Neural cell (in vitro differentiated cells): ENCODE measurements at regions not wholly inside any gene's neighbourhood (a gene's known extent, or its start where the extent isn't known, plus 50 kb on each side); places are given as distances from the start of the nearest gene placed in this dataset.

Source experiments
- H2AFZ ChIP-seq: fragments of 200-600, 300-800 bp; sonication (generic), shearing (Covaris generic); 2 replicates; pipeline ENCODE4 v1.6.0; 2014; ENCODE audit warnings: low read depth, mild to moderate bottlenecking, antibody characterized with exemption, low read length, moderate library complexity
- H3F3A ChIP-seq: fragments of 200-600 bp; shearing (Covaris generic); 2 replicates; pipeline ENCODE4 v1.6.1; 2016; ENCODE audit warnings: mild to moderate bottlenecking, moderate library complexity, mixed read lengths, antibody characterized with exemption, low read length; ENCODE audit not compliant: insufficient read depth, poor library complexity, severe bottlenecking
- H3K27ac ChIP-seq: fragments of 200-600, 300-800 bp; sonication (generic), shearing (Covaris generic); 2 replicates; pipeline ENCODE4 v1.5.1; 2014; ENCODE audit warnings: mild to moderate bottlenecking, low read length, moderate library complexity
- H3K27me3 ChIP-seq: fragments of 300-800, 200-600 bp; sonication (generic), shearing (Covaris generic); 2 replicates; pipeline ENCODE4 v1.6.0; 2014; ENCODE audit warnings: mild to moderate bottlenecking, low read depth, low read length, moderate library complexity; ENCODE audit not compliant: insufficient read depth
- H3K36me3 ChIP-seq: fragments of 300-800, 200-600 bp; sonication (generic), shearing (Covaris generic); 2 replicates; pipeline ENCODE4 v1.5.1; 2014; ENCODE audit warnings: mild to moderate bottlenecking, antibody characterized with exemption, low read length, moderate library complexity; ENCODE audit not compliant: insufficient read depth
- H3K4me2 ChIP-seq: fragments of 300-800, 200-600 bp; sonication (generic), shearing (Covaris generic); 2 replicates; pipeline ENCODE4 v1.6.0; 2014; ENCODE audit warnings: mild to moderate bottlenecking, low read length
- H3K4me3 ChIP-seq: fragments of 300-800, 200-600 bp; sonication (generic), shearing (Covaris generic); 2 replicates; pipeline ENCODE4 v1.5.1; 2014; ENCODE audit warnings: mild to moderate bottlenecking, low read length, moderate library complexity
- H3K79me2 ChIP-seq: fragments of 200-600 bp; shearing (Covaris generic); replicated peaks from 2 replicates; pipeline ENCODE4 v1.6.0; 2014; ENCODE audit warnings: mild to moderate bottlenecking, low read length, moderate library complexity; ENCODE audit not compliant: insufficient read depth
- H3K9ac ChIP-seq: fragments of 300-800, 200-600 bp; sonication (generic), shearing (Covaris generic); 2 replicates; pipeline ENCODE4 v1.6.1; 2016; ENCODE audit warnings: mild to moderate bottlenecking, low read length, mixed read lengths
- H3K9me2 ChIP-seq: fragments of 200-600 bp; shearing (Covaris generic); 2 replicates; pipeline ENCODE4 v1.6.1; 2016; ENCODE audit warnings: mild to moderate bottlenecking, low read length, mixed read lengths; ENCODE audit not compliant: insufficient read depth
- H3K9me3 ChIP-seq: fragments of 200-600, 300-800 bp; sonication (generic), shearing (Covaris generic); 2 replicates; pipeline ENCODE4 v1.6.1; 2016; ENCODE audit warnings: mild to moderate bottlenecking, mixed run types, low read length, moderate library complexity, mixed read lengths
- H4K20me1 ChIP-seq: fragments of 200-600 bp; shearing (Covaris generic); 2 replicates; pipeline ENCODE4 v1.6.1; 2016; ENCODE audit warnings: mild to moderate bottlenecking, mixed run types; ENCODE audit not compliant: insufficient read depth
- CTCF ChIP-seq: fragments of 450-650 bp; IDR thresholded peaks from 2 replicates; pipeline ENCODE4 v1.5.1; 2014; ENCODE audit warnings: antibody characterized with exemption, mild to moderate bottlenecking, moderate library complexity; ENCODE audit not compliant: poor library complexity, severe bottlenecking
- EP300 ChIP-seq: fragments of 450-650 bp; conservative IDR thresholded peaks from 2 replicates; pipeline ENCODE4 v1.6.1; 2014; ENCODE audit warnings: antibody characterized with exemption, mild to moderate bottlenecking, moderate library complexity; ENCODE audit not compliant: poor library complexity, severe bottlenecking
- MXI1 ChIP-seq: fragments of 450-650 bp; conservative IDR thresholded peaks from 2 replicates; pipeline ENCODE4 v1.6.1; 2014; ENCODE audit warnings: antibody characterized with exemption, mild to moderate bottlenecking; ENCODE audit not compliant: poor library complexity, severe bottlenecking
- POLR2AphosphoS5 ChIP-seq: IDR thresholded peaks from 2 replicates; pipeline ENCODE4 v1.6.1; 2012
- SMC3 ChIP-seq: fragments of 450-650 bp; conservative IDR thresholded peaks from 2 replicates; pipeline ENCODE4 v1.6.1; 2014; ENCODE audit warnings: antibody characterized with exemption, mild to moderate bottlenecking, moderate library complexity; ENCODE audit not compliant: poor library complexity
- TAF1 ChIP-seq: IDR thresholded peaks from 2 replicates; pipeline ENCODE4 v1.6.1; 2012; ENCODE audit warnings: low read depth
- TF ChIP-seq, protein P1 (sequence below): IDR thresholded peaks from 2 replicates; pipeline ENCODE4 v1.6.1; 2012; ENCODE audit warnings: borderline replicate concordance

GRCh38 chr14:76927971-76928700, 100.4 kb downstream of the IRF2BPL start:
- peak overlapping the region; percentile 93 for H3K9ac ChIP-seq
- no peak overlapping the region for H2AFZ ChIP-seq
- TF ChIP-seq TAF1: peak; percentile 0
- TF ChIP-seq, protein P1, sequence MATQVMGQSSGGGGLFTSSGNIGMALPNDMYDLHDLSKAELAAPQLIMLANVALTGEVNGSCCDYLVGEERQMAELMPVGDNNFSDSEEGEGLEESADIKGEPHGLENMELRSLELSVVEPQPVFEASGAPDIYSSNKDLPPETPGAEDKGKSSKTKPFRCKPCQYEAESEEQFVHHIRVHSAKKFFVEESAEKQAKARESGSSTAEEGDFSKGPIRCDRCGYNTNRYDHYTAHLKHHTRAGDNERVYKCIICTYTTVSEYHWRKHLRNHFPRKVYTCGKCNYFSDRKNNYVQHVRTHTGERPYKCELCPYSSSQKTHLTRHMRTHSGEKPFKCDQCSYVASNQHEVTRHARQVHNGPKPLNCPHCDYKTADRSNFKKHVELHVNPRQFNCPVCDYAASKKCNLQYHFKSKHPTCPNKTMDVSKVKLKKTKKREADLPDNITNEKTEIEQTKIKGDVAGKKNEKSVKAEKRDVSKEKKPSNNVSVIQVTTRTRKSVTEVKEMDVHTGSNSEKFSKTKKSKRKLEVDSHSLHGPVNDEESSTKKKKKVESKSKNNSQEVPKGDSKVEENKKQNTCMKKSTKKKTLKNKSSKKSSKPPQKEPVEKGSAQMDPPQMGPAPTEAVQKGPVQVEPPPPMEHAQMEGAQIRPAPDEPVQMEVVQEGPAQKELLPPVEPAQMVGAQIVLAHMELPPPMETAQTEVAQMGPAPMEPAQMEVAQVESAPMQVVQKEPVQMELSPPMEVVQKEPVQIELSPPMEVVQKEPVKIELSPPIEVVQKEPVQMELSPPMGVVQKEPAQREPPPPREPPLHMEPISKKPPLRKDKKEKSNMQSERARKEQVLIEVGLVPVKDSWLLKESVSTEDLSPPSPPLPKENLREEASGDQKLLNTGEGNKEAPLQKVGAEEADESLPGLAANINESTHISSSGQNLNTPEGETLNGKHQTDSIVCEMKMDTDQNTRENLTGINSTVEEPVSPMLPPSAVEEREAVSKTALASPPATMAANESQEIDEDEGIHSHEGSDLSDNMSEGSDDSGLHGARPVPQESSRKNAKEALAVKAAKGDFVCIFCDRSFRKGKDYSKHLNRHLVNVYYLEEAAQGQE: no peak
- H3K36me3 ChIP-seq: no peaks in the 10 kb centered on the region
- no peaks in the 10 kb centered on the region for H3K9me3 ChIP-seq
- no peaks in the 10 kb centered on the region for H4K20me1 ChIP-seq
- H3K27me3 ChIP-seq: no peaks in the 10 kb centered on the region
- H3K79me2 ChIP-seq: peaks cover 6% of the 10 kb centered on the region
- H3K4me2 ChIP-seq: no peak overlapping the region
- peak overlapping the region; percentile 11 for H3K4me3 ChIP-seq
- H3K9me2 ChIP-seq: no peaks in the 10 kb centered on the region
- peak overlapping the region; percentile 100 for H3K27ac ChIP-seq
- peaks cover 14% of the 10 kb centered on the region for H3F3A ChIP-seq

DNA sequence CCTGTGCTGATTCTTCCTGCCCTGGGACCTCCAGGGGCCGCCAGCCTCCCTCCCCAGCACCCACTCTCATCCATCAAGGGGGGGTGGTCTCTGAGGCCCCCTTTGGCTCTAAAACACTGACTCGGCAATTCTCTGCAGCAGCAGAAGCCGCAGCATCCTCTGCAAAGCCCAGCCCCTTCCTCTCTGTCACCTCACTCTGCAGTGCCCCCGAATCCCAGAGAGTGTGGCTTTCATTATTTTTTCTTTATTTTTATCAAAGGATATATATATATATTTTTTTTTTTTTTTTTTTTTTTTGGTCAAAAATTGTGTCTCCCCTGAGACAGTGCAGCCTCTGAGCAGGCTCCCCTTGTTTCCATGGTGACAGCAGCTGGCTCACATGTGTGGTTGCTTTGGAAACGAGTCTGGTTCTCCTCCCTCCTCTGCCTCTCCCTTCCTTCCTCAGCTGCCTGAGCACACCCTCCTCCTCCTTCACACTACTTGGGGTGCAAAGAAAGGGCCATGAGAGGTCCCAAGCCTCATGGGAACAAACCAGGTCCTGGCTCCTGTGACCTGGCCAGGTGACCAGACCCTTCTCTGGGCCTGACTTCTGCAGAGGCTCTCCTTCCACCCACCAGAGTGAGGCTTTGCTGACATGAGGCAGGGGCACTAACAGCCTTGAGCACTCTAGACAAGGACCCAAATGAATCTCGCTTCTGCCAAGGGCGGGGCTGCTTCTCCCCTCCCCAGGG, 100.5 kb downstream of the LRRC74A start:
- peak overlapping the region; percentile 93 for H3K9ac ChIP-seq

More for the DNA sequence above, 100.5 kb downstream of the LRRC74A start:
- H3K27ac ChIP-seq: peak overlapping the region; percentile 100
- TF ChIP-seq EP300: peak; percentile 33
- peak; percentile 32 for TF ChIP-seq SMC3
- TF ChIP-seq MXI1: peak; percentile 33
- TF ChIP-seq CTCF: no peak
- TF ChIP-seq, protein P1: peak; percentile 15
- peak; percentile 73 for TF ChIP-seq POLR2AphosphoS5
- no peak for TF ChIP-seq TAF1
- no peaks in the 10 kb centered on the region for H3K36me3 ChIP-seq
- peaks cover 21% of the 10 kb centered on the region for H3F3A ChIP-seq
- no peaks in the 10 kb centered on the region for H4K20me1 ChIP-seq
- peak overlapping the region; percentile 55 for H3K4me3 ChIP-seq
- no peaks in the 10 kb centered on the region for H3K27me3 ChIP-seq
- peak overlapping the region; percentile 68 for H3K4me2 ChIP-seq
- no peak overlapping the region for H2AFZ ChIP-seq
- H3K79me2 ChIP-seq: peaks cover 10% of the 10 kb centered on the region
- no peaks in the 10 kb centered on the region for H3K9me2 ChIP-seq
- no peaks in the 10 kb centered on the region for H3K9me3 ChIP-seq
